NT2/D1 (cell line): ENCODE measurements at regions not wholly inside any gene's neighbourhood (a gene's known extent, or its start where the extent isn't known, plus 50 kb on each side); places are given as distances from the start of the nearest gene placed in this dataset.

Source experiments
- YY1 ChIP-seq: IDR thresholded peaks from 2 replicates; pipeline ENCODE4 v1.6.1; 2011; ENCODE audit not compliant: insufficient read length, insufficient read depth
- ZNF274 ChIP-seq: IDR thresholded peaks from 2 replicates; pipeline ENCODE4 v1.6.1; 2011; ENCODE audit warnings: mild to moderate bottlenecking, low read depth, low read length

GRCh38 chr9:79341561-79341960, 230.2 kb upstream of the TLE4 start:
- TF ChIP-seq YY1 (no peak), ZNF274 (no peak)
